HG03354 (cell line): ENCODE measurements at regions not wholly inside any gene's neighbourhood (a gene's known extent, or its start where the extent isn't known, plus 50 kb on each side); places are given as distances from the start of the nearest gene placed in this dataset.

Source experiments
- ATAC-seq: cut with Tn5 transposase; IDR thresholded peaks from one replicate; pipeline ENCODE4 v1.9.1; 2021; ENCODE audit warnings: mild to moderate bottlenecking; ENCODE audit not compliant: unreplicated experiment, poor library complexity, severe bottlenecking

DNA sequence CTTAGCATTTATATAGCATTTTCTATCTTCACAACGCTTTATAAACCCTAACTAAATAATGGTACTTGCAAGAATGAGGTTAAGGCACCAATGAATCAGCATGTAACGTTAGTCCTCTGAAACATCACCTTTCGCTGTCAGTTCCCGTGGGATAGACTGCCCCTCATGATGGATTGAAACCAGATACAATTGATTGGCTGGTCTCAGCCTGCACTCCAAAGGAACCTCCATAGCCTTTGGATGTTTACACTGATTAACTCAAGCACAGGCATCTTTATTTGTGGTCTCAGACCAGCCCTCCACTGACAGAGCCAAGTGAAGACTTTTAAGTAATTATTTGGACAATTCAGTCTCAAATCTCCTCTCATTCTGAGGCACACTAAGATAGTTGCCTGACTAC is 1339.4 kb upstream of the WWC1 start:
- no peak for ATAC-seq

DNA sequence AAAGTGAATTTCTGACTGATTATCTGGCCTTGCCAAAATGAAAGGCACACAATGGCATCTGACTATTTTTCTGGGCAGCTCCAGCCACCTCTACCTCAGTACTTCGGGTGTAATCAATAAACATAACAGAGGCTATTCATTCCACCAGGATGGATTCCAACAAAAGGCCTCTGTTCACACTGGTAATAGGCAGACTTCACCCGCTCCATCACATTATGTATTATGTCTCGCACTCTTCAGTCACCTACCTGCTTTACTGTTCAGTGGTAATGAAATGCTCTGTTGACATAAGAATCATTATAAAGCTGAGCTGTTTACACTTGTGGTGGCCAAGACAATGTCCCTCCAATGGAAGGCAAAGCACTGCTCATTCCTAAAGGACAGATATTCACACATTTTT is 1333.7 kb upstream of the WWC1 start:
- ATAC-seq: no peak

DNA sequence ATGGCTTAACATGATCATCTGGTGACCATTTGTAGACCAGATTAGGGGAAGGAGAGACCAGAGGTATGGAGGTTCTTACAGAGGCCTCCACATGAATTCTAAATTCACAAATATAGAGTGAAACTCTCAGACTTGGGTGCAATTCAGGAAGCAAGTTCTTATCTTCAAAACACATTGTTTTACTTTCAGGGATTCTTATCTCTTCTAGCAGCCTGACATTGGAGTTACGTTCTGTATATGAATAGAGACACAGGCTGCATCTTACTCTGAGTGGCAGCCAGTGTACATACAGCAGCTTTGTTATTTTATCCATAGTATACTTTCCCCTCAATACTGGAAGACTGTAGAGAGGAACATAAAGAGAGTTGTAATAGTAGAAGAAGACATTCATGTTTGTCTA is 1331.7 kb upstream of the WWC1 start:
- ATAC-seq: no peak

DNA sequence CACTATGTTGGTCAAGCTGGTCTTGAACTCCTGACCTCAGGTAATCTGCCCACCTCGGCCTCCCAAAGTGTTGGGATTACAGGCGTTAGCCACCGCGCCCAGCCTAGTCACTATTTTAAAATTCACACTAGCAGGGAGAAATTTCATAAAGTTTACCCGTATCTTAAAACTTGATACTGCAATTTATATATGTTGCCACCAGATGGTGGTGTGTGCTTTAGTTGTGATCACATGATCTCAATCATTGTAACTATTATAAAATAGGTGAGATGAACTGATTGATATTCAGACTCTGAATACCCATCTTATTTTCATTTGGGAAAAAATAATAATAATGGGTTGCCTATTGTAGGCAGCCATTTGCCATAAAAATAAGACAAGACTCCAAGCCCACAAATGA is 1330.4 kb upstream of the WWC1 start:
- ATAC-seq: no peak

DNA sequence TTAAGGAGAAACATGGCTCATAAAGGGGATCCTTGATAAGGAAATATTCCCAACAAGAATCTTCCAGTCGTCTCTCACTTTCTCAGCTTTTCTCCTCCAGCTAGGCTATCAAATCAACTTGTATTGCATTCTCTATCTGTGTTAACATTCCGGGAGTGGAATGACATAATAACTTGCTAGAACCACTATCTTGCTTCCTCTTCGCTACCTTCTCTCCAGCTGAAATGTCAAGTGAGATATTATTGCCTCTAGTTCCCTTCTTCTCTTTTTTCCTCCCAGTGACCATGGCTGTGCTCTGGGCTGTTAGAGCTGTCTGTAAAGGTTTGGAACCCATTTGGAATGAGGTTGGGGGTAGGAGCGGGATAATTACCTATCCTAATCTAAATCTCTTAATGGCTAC is 1329.5 kb upstream of the WWC1 start:
- ATAC-seq: no peak

DNA sequence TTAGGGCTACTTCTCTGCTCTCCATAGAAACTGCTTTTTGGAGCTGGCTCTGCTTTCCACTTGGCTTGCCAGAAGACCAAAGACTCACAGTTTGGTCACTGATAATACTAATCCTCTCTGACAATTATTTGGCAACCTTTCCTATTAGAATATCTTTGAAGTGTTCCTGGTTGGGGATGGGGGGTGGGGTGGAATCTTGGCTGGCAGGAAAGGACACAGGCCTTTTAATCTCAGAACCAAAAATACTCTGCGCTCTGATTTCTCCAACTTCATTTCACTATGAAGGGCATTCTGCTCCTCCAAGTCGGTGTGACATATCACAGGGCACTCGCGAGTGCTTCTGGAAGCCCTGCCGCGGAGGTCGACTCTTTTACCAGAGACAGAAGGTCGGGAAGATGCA is 1329.0 kb upstream of the WWC1 start:
- ATAC-seq: no peak

DNA sequence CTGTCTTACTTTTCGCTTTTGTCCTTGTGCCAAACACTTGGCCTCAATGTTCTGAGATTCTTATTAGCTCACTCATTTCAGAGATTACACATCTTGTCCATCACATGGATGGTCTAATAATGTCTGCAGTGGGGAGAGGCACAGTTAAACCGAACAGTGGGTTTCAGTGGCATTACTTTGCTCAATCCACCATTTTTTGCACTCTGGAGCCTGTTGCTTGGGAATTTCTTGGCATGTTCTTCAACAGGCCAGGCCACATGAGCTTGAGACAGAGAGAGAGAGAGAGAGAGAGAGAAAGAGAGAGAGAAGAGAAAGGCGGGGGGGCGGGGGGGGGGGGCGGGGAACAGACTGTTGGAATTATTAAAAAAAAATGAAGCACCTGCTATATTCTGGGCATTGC is 1327.8 kb upstream of the WWC1 start:
- ATAC-seq: no peak

DNA sequence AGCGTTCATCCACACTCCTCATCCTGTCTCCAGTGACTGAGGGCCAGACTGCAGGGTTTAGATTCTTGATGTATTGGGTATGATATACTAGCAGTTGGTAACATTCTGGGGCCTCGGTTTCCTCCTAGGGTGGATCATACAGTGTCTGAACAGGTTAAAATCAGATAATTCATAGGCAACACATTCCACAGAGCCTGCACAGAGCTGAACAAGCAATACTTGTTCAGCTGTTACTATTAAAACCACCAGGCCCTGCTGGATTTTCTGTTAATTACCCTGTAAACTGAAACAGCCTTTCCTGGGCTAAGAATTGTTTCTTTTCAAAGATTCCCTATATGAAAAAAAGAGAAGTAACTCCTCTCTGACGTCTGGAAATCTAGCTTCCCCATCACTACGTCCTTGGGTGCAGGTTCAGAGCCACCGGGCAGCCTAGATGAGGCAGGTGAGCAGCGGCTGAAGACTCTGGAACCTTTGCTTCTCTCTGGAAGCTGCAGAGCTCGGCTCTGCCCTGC is 1313.5 kb upstream of the WWC1 start:
- ATAC-seq: no peak

DNA sequence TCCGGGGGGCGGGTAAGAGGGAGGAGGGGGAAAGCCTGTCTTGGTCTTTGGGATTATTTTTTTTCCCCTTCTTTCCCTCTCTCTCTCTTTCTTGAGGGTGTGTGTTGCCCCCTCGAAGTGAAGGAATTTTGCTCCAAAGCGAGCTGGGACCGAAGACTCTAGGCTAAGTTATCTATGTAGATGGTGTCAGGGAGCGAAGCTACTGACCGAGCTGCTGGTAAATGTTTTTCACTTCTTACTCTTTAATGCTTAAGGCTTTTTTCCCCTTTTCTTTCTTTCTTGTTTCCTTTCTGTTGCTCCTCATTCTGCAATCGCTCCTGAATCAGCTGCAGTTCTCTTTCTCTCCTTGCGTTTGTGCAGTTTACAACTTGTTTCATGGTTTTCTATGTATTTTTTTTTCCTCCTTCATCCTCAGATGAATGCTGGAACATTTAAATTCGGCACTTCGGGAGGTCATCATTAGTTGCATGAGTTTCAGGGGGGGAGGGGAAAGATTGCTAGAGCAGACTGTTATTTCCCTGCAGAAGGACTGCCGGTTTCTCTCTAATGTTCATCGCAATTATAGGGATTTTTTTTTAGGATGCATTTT is 1312.0 kb upstream of the WWC1 start:
- no peak for ATAC-seq

DNA sequence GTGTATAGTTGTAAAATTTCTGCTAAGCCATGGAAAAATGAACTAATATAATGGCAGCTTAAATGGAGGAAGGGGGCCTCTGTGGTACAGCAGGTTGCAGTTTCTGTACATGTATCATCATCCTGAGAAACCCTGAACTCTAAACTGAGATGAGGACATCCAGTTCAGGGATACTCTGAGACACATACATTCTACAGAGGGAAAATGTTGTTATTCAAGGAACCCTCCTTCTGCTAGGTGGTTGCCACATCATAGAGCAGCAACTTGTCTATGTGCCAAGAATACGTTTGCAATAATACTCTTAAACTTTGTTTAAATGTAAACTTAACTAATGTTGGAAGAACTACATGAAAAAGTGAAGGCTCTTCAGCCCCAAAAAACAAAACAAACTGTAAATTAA is 1310.8 kb upstream of the WWC1 start:
- no peak for ATAC-seq

DNA sequence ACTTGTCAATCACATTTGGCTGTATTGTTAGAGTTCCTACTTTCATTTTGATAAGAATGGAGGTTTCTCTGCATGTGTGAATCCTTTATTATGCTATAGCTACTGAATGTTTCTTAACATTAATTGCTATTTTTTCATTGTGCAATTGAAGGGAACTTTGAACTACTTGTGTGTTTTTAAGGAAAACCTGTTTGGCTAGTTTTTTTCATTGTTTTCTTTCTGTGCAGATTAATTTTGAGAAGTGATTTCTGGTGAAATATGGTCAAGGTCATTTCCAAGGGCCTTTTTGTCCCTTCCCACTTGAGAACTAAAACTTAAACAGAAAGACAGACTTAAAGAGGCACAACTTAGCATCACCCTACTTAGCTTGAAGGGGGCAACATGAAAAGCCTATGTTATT is 1309.2 kb upstream of the WWC1 start:
- ATAC-seq: no peak

DNA sequence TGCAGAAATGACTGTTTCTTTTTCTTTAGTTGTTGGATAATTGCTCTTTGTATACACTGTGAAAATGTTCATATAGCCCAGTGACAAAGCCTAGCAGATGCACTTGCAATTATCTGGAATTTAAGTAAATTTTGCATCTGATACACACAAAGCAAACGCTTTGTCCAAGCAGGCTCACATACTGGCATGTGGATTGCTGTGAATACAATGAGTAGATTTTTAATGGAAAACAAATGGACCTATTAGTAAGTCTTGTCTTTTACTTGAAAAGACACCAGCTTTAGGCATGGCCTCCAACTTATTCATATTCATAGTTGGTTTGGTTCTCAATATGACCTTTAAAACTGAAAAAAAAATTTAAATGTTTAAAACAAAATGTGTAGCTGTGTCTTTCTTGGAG is 1299.8 kb upstream of the WWC1 start:
- ATAC-seq: no peak

DNA sequence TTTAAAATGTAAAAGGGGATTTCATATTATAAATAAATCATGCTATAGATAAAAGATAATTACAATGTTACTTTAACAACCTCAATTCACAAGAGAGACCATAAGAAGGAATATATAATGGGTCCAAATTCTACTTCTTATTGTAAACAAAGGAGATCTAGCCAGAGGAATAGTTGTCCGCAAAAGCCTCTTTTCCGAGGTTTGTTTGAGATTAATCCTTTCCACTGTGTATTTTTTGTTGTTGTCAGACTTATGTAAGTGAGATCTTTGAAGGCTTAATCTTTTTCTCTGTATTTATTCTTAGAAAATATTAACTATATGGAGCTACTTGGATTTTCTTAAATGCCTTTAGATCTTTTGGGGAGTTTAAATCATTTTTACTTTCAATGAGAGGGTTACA is 1299.3 kb upstream of the WWC1 start:
- ATAC-seq: no peak

DNA sequence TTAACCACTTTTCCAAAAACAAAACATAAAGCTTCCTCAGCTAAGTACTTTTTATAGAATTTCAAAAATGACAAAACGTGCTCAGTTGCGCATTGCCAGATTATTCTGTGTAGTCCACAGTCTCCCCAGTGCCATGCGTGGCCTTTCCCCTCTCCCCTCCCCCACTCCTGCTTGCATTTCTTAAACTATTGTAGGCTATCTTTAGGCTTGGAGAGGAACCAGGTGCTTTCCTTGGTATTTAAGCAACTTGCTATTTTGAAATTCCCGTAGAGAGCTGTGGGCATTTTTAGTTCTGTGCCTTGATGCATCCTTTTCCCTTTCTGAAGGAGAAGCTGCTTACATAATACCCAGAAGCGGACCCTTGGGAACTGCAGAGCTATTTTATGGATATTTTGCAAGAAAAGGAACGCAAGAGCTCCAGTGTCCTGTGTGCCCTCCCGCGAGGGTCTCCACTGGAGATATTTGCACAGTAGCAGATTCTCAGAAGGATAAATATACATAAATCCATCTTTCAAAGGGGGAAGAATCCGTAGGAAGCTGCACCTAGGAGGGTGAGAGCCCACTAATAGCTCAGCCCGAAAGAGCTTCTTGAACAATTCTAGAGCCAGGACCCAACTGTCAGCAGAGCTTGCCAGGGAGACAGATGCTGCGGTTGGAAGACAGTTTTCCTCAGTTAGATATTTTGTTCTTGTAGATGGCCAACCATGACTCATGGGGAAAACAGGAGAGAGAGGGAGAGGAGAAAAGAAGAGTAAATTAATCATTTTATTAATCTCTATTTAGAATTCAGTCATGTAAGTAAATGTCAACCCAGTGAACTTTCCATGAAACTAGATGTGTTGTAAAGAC is 1298.3 kb upstream of the WWC1 start:
- no peak for ATAC-seq

DNA sequence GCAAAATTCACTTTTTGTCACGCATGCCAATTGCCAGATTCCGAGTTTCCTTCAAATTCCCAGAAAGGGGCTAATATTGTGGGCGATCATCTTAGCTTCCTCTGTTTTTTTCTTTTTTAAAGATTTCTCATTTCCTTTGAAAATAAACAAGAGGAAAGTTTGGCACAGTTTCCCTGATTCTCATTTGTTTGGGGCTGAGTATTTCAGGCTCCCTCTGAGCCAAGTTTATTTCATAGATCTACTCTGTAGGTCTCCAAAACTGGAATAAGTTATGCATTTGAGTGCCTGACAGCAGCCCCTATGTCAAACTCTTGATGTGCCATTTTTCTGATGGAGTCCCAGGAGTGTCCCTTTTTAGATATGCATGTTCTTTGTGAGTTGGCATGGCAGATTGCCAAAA is 1297.2 kb upstream of the WWC1 start:
- ATAC-seq: no peak

DNA sequence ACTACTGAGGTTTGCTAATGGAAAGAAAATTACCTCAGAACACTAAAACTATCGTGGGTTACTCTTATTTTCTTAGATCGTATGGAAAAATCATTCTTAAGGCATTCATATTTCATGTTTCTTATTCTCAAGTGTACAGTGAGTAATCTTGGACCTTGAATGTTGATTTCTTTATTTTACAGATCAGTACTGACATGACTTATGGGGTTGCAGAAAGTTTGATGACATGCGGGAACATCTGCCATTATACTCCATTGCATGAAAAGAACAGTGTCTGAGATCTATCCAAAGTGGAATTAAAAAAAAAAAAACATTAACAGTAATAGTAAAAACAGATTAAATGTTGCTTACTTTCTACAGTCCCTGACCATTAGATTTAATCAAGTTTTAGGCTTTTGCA is 1290.2 kb upstream of the WWC1 start:
- no peak for ATAC-seq

DNA sequence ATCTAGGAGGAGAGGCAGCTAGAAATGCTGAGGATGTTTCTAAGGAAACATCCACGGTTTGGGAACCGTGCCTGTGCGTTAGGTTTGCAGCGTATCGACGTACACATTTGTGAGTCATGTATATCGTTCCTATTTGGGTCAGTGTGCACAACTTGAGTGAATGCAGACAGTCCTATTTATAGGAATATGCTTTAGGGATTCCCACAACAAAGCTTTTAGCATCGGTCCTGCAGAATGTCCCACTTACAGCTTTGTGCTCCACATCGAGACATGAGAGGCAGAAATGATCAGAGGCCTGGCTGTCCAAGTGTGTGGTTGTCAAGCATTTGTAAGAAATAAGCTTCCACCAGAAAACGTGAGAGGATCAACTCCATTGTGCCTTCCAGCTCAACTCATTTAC is 1282.7 kb upstream of the WWC1 start:
- no peak for ATAC-seq

DNA sequence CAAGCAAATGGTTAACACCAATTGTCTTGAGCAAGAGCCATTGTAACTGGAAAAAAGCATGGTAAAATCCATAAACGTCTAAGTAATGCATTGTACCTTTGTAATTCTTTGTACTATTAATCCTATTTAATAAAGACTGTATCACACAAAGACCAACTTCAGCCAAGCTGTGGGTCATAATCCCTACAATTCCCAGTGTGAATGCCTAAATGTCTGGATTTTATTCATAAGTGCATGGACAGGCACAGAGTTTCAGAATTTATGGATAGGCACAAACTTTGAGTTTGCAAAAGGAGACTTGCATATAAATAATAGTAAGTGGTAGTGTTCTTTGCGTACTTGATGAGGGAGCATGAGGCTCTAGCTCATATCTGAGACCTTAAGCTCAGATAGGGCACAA is 1280.2 kb upstream of the WWC1 start:
- ATAC-seq: no peak

DNA sequence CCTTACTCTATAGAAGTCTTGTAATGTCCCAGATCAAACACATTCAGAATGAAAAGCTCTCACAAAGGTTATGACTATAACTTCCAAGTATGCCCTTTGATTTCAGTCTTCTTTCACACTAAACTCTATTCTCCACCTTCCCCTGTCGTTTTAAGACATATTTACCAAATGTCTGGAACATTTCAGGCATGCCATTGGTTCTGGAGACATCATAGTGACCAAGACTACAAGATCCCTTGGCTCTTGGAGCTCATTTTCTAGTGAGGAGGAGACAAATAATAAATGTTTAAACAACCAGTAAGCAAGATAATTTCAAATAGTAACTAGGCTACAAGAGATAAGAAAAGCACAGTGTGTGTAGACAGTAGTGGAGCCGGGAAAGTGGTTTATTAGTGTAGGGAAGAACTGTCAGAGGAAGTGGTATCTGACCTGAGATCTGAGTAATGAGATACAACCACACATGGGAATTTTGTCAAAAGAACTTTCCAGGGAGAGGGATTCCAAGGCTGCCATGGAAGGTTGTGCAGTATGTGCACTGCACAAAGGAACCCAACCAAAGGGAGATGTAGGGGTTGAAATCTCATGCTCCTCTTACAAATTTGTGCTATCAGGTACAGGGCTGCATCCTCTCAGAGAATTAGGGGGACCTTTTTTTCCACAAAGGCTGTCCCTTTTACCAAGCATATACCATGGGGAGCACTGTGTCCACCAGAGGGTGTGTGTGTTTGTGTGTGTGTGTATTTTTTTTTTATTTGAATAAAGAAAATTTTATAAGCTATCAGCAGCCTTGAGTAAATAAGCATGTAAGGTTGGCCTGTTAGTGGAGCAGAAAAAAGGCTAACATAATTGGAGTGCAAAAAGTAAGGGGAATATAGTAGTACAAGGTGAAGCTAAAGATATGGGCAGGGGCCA is 1279.1 kb upstream of the WWC1 start:
- ATAC-seq: no peak

DNA sequence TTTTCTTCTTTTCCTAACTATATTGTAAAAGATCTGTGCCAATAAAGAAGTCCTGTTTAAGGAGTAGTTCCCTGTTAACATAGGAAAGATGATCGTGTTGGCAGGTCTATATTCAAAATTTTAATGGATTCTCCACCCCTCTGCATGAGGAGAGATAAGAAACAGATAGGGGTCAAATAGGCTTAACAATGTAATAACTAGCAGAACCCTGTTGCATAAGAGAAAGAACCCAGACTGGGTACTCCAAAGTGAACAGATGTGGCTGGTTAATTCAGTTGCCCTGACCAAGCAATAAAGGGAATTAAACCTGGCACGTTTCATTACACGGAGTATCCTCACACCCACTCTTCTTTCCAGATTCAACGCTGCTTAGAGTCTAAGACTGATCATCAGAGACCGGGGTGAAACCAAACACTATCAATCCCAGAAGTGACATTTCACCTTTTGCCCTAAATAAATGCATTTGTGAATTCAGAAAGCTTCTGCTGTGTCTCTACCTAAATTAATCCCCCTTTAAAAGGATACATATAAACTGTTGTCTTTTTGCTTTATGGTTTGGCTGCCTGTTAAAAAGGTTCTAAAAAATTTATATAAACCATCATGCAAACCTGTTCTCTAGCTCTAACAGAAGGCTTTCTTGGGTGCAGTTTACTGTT is 1276.9 kb upstream of the WWC1 start:
- no peak for ATAC-seq
